Testis (tissue), 2 donors: ENCODE measurements at regions not wholly inside any gene's neighbourhood (a gene's known extent, or its start where the extent isn't known, plus 50 kb on each side); places are given as distances from the start of the nearest gene placed in this dataset.

Experiments used
- DNase-seq: peaks from one replicate; pipeline ENCODE4 v3.0.0-alpha.2; 2019
- H3K27ac ChIP-seq, 2 donors: fragments of 200-600 bp; sonication (generic); one replicate each; pipeline ENCODE4 v1.5.1; 2019
- H3K27me3 ChIP-seq: fragments of 200-600 bp; sonication (generic); one replicate; pipeline ENCODE4 v1.5.1; 2019
- H3K36me3 ChIP-seq: fragments of 200-600 bp; sonication (generic); one replicate; pipeline ENCODE4 v1.5.1; 2017; ENCODE audit warnings: low read depth; ENCODE audit errors: missing control alignments
- H3K4me1 ChIP-seq: fragments of 200-600 bp; sonication (generic); one replicate; pipeline ENCODE4 v1.5.1; 2019
- H3K4me3 ChIP-seq, 2 donors: fragments of 200-600 bp; sonication (generic); one replicate each; pipeline ENCODE4 v1.5.1; 2017 to 2019
- H3K9me3 ChIP-seq: fragments of 200-600 bp; sonication (generic); one replicate; pipeline ENCODE4 v1.5.1; 2017
- POLR2A ChIP-seq: fragments of 450-650 bp; IDR thresholded peaks from one replicate; pipeline ENCODE4 v1.6.1; 2017; ENCODE audit warnings: antibody characterized with exemption, mild to moderate bottlenecking, moderate library complexity
- WGBS, 2 donors: methylation state at CpG; one replicate each; pipeline ENCODE4 v1.1.5; 2018; 5-methylcytosine and 5-hydroxymethylcytosine counted together
- intact Hi-C: fragments of 100-400 bp; cut with DNase I; formaldehyde crosslinking; loops from one replicate; pipeline ENCODE4 v1.15.1; 2023; ENCODE audit warnings: low total_unique reads
- TF ChIP-seq, protein P1 (sequence below), 3 experiments: fragments of 450-650 bp in 2 of 3; fragments of 200-600 bp in 1 of 3; sonication (generic) in 1 of 3; IDR thresholded peaks; one replicate each; pipeline ENCODE4 v1.5.1; 2016 to 2019; ENCODE audit warnings: antibody characterized with exemption in 3 of 3, mild to moderate bottlenecking in 2 of 3, moderate library complexity in 1 of 3

DNA sequence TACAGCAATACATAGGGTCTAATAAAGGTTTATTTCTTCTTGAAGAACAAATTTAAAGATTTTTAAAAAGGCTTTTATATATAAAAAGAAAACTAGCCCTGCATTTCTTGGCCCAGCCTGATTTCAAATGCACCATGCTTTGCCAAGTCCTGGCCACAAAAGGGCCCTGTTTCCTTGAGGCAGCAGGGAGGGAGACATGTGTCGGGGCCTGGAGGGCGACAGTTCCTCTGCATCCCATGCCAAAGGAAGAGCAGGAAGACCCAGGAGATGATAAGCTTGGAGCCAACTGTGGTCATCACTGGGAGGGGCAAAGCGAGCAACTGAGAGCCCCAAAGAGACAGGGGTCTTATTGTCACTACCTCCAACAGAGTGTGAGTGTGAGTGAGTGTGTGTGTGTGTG, 571.5 kb upstream of the PSMD7 start:
- Histone ChIP-seq H3K9me3 (no peaks in the 10 kb centered on the region), H3K4me1 (no peaks in the 10 kb centered on the region), H3K36me3 (no peaks in the 10 kb centered on the region), H3K27me3 (no peaks in the 10 kb centered on the region), H3K27ac (no peak overlapping the region), H3K4me3 (no peak overlapping the region)
- 54 to 65% methylated on average over 3 of the region's 3 CpGs for WGBS, 2 donors
- TF ChIP-seq POLR2A, result no peak
- TF ChIP-seq, protein P1, sequence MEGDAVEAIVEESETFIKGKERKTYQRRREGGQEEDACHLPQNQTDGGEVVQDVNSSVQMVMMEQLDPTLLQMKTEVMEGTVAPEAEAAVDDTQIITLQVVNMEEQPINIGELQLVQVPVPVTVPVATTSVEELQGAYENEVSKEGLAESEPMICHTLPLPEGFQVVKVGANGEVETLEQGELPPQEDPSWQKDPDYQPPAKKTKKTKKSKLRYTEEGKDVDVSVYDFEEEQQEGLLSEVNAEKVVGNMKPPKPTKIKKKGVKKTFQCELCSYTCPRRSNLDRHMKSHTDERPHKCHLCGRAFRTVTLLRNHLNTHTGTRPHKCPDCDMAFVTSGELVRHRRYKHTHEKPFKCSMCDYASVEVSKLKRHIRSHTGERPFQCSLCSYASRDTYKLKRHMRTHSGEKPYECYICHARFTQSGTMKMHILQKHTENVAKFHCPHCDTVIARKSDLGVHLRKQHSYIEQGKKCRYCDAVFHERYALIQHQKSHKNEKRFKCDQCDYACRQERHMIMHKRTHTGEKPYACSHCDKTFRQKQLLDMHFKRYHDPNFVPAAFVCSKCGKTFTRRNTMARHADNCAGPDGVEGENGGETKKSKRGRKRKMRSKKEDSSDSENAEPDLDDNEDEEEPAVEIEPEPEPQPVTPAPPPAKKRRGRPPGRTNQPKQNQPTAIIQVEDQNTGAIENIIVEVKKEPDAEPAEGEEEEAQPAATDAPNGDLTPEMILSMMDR (IDR thresholded peaks at IDR 0.05), result no peak
- no peak for DNase-seq
- intact Hi-C loops, result no loop called here

DNA sequence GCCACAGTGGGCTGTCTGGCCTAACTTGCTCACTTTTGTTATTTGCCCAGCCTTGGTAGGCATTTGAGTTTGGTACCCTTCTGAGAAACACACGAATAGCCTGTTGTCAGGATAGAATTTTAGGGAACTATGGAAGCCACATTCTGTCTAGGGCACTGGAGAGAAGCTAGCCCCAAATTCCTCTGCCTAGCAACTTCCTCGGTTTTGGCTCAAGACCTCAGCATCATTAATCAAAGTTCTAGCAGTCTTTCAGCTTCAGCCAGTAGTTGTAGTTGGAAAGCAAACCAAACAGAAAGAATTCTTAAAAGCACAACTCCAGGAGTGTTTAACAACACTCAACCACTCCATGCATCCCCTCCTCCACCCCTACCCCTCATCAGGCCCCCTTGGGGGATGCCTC, 572.1 kb upstream of the PSMD7 start:
- Histone ChIP-seq H3K36me3 (no peaks in the 10 kb centered on the region), H3K4me1 (no peaks in the 10 kb centered on the region), H3K4me3 (no peak overlapping the region), H3K9me3 (no peaks in the 10 kb centered on the region), H3K27me3 (no peaks in the 10 kb centered on the region), H3K27ac (no peak overlapping the region)
- intact Hi-C loops, result no loop called here
- TF ChIP-seq, protein P1 (IDR thresholded peaks at IDR 0.05), result no peak
- WGBS, 2 donors, result 55 to 72% methylated on average over 2 of the region's 2 CpGs
- no peak for DNase-seq

DNA sequence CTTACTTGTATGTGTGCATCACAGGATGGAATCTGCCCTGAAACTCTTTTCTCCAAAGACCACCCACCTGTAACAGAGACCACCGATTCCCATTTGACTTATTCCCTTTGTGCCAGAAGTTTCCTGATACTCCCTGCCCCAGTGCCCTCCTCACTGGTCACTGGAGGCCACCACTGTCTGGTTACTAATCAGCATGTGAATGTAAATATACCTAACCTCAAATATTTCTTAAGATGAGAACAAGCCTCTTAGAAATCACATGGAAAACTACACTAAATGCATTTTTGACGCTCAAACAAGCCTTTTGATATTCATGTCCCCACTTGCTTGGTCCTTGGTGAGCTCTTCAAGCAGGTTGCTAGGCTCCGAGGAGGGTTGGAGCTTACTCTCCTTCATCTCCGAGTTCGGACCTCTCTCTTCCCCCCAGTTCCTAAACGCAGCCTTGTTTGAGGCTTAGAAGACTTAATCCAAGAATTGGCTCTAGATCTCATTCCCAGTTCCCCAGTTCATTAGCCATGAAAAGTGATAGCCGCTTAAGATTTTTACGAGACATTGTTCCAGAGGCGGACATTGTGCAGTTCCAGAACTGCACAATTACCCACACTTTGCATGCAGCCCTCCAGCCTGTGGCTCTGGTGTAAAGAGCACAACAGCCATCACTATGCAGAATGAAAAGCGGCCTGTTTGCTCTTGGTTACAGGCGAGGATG, 579.2 kb upstream of the PSMD7 start:
- Histone ChIP-seq H3K27ac (no peak overlapping the region), H3K27me3 (no peaks in the 10 kb centered on the region), H3K9me3 (no peaks in the 10 kb centered on the region), H3K4me3 (no peak overlapping the region), H3K4me1 (no peaks in the 10 kb centered on the region), H3K36me3 (no peaks in the 10 kb centered on the region)
- intact Hi-C loops, result no loop called here
- TF ChIP-seq, protein P1 (IDR thresholded peaks at IDR 0.05), result no peak
- no peak for TF ChIP-seq POLR2A
- 86 to 90% methylated on average over 11 of the region's 11 CpGs for whole genome bisulfite sequencing, 2 donors
- no peak for DNase-seq

GRCh38 chr16:73714976-73715375, 581.6 kb upstream of the PSMD7 start:
- TF ChIP-seq POLR2A, result no peak
- TF ChIP-seq, protein P1 (IDR thresholded peaks at IDR 0.05), result no peak
- no peak for DNase-seq
- intact Hi-C loops, result no loop called here
- no peak overlapping the region for H3K4me3 ChIP-seq
- no peak overlapping the region for H3K27ac ChIP-seq
- 86 to 89% methylated on average over 8 of the region's 8 CpGs for WGBS, 2 donors
- H3K36me3 ChIP-seq, result no peaks in the 10 kb centered on the region
- H3K4me1 ChIP-seq, result no peaks in the 10 kb centered on the region
- no peaks in the 10 kb centered on the region for H3K27me3 ChIP-seq
- H3K9me3 ChIP-seq, result no peaks in the 10 kb centered on the region
